Caki2 (cell line): ENCODE measurements at regions not wholly inside any gene's neighbourhood (a gene's known extent, or its start where the extent isn't known, plus 50 kb on each side); places are given as distances from the start of the nearest gene placed in this dataset.
"Not testable (repeated sequence)": the region's sequence is repeated elsewhere in the genome, so short reads cannot be mapped to it uniquely, and the experiment has no call there.

Experiments
- DNase-seq: peaks from one replicate; pipeline ENCODE4 v3.0.0-alpha.2; 2015; ENCODE audit warnings: low read depth
- in situ Hi-C: cut with HindIII; loops from 2 replicates; pipeline ENCODE4 v1.10.0; 2016; ENCODE audit warnings: low sequenced_read_pairs, low pct_unique_long_range_greater_than_20kb, mixed read lengths

DNA sequence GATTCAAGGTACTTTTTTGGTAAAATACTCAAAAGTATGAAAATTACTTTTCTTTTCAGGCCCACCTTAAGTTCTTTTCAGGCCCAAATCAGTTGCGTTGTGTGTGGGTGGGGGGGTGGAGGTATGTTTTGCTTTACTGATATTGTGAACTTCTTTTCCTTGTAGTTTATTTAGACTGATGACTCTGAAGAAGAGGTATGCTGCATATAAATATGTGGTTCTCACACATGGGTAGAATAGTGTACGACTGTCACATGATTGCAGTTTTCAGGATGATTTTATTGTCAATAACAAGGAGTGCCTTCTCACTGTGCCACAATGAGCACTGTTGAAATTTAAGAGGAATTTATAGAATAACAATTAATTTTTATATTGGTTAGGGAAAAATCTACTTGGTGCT is 166.6 kb upstream of the ATP2B1 start:
- in situ Hi-C loops = no loop called here

DNA sequence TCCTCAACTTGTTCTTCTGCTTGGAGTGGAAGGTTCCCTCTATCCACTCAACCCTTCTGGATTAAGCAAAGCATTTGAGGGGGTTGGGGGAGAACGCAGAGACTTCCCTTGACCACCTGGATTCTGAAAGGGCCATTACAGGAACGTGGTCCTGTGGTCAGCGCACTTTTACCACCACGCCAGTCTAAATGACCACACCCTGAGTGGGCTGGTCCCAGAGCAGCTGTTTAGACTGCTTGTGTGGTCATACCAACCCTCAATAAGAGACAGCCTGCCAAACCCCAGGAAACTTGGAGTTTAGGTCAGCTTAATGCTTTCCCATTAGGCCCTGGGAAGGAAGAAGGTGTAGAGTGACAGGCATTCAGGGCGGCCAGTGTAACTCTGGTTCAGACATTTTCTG is 165.5 kb upstream of the ATP2B1 start:
- no peak for DNase-seq
- in situ Hi-C loops = no loop called here

More for the DNA sequence above, 166.6 kb upstream of the ATP2B1 start:
- no peak for DNase-seq

DNA sequence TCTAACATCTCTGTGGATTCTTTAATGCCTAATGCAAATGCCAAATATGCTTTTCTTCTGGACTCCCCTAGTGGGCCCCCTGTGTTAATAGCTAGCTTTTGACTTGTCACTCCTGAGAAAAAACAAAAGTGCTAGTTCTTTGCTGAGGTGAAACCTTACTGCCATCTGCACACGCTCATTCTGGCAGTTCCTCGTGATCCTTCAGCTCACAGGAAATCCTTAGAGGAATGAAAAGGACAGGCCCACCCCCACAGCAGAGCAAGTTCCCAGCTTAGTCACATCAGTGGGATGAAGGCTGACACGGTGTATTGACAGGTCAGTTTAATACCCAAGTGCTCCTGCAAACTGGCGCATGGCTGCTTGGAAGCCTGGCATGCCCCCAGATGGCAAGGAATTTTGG is 165.1 kb upstream of the ATP2B1 start:
- no peak for DNase-seq
- in situ Hi-C loops = no loop called here

DNA sequence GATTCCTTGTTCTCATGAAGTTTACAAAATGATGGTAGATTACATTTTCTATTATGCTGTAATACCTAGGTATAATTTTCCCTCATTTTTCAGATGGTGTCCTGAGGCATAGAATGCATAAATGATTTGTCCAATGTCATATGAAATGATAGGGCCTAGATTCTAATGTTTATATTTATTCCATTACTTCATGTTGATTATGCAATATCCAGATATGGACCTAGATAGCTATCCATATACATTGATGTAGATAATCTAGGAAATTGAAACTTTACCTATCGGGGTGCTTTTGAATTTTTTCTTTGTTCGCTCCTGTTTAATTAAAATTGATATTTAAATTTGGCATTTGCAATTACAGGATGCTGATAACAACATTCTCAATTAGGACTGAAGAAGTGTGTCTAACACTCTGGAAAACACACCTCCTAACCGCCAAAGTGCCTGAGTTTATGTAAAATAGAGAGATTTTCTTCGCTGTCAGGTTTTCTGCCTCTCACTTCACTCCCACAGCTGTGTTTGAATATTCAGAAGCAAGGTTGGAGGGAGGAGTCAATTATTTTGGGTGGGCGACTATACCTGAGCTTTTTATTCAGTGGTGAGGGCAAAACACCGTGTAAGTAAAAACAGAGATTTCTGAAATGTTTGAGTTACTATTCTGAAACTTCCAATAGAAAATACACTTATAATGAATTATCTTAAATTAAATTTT is 164.4 kb upstream of the ATP2B1 start:
- no peak for DNase-seq
- in situ Hi-C loops = no loop called here

DNA sequence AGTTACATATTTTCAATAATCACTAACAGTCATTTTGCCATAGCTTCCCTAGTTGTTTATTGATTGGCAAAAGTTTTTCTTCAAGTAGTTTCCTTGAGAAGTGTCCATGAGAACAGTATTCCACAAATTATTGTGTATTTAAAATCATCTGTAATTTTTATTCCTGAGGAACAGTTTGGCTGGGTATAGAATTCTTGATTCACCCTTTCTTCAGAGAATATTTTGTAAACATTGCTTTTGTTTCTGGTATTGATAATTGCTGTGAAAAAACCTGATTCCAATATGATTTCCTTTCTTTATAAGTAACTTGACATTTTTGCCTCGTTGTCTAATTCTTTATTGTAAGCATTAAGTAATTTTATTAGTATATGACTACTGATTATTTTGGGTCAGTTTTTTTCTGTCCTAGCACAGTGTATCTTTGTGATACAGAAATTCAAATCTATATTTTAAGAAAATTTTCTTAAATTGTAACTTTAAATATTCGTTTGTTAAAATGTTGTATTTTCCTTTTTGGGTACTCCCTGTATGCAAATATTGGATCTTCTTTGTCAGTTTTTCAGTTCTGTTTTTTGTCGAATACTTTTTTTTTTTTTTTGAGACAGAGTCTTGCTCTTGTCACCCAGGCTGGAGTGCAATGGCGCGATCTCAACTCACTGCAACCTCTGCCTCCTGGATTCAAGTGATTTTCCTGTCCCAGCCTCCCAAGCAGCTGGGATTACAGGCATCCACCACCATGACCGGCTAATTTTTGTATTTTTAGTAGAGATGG is 162.0 kb upstream of the ATP2B1 start:
- in situ Hi-C loops = no loop called here
- DNase-seq = no peak

DNA sequence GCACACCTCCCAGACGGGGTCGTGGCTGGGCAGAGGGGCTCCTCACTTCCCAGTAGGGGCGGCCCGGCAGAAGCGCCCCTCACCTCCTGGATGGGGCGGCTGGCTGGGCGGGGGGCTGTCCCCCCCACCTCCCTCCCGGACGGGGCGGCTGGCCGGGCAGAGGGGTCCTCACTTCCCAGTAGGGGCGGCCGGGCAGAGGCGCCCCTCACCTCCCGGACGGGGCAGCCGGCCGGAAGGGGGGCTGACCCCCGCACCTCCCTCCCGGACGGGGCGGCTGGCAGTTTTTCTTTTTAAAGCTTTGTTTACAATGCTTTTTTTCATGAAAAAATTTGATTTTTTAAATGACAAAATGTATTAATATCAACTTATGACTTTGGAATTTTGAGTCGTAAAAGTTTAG is 159.0 kb upstream of the ATP2B1 start:
- in situ Hi-C loops, DNase-seq: not testable (repeated sequence)

DNA sequence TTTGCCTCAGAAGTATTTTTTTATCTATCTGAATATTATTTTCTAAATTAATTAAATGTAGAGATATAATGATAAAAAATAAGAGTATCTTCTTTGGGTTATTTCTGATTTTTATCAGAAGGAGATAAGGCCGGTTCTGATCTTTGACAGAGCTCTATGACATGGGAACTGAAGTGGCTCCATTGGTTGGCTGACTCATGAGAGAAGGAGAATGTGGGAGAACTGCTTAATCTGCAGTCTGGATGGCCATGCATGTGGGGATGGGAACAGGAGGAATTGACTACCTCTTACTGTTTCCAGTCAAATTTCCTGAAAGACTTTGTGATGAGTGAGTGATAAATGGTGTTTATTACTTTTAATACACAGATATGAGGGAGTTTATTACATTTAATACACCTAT is 155.8 kb upstream of the ATP2B1 start:
- no peak for DNase-seq

DNA sequence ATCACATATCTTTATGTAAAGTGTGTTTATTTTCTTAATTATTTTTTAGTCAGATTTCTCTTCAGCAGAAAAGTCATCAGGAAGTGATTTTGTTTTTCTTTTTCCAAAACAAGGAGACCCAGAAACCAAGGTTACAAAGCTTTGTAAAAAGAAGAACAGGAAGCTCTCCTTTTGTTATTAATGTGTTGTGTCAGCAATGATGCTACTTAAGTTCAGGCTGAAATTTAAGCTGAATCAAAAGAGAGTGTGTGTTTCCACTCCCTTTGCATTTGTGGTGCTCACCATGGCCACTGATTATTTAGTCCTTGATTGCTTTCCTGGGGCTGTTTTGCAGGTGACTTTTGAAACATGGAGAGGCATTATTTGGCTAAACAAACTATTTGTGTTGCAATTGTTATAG is 155.3 kb upstream of the ATP2B1 start:
- in situ Hi-C loops = no loop called here
- DNase-seq = no peak

More for the DNA sequence above, 155.8 kb upstream of the ATP2B1 start:
- in situ Hi-C loops = no loop called here

DNA sequence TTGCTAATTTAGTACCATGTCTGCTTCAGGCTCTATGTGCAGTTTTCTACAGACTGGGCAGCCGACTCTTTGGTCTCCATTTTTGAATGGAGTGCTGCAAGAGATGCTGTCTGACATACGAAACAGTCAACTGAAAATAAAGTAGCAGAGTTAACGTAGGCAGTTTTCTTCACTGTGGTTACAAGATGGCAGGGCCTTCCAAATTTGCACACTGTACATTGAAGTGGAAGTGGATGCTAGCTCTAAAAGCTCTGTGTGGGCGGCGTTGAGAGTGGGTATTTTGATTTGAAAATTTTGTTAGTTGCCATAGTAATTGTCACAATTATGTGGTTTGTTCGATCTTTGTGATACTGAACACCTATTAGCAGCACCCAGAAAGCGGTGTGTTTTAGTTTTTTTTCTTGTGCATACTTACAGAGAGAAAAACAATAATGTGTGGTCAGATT is 154.9 kb upstream of the ATP2B1 start:
- in situ Hi-C loops = no loop called here
- DNase-seq = no peak

DNA sequence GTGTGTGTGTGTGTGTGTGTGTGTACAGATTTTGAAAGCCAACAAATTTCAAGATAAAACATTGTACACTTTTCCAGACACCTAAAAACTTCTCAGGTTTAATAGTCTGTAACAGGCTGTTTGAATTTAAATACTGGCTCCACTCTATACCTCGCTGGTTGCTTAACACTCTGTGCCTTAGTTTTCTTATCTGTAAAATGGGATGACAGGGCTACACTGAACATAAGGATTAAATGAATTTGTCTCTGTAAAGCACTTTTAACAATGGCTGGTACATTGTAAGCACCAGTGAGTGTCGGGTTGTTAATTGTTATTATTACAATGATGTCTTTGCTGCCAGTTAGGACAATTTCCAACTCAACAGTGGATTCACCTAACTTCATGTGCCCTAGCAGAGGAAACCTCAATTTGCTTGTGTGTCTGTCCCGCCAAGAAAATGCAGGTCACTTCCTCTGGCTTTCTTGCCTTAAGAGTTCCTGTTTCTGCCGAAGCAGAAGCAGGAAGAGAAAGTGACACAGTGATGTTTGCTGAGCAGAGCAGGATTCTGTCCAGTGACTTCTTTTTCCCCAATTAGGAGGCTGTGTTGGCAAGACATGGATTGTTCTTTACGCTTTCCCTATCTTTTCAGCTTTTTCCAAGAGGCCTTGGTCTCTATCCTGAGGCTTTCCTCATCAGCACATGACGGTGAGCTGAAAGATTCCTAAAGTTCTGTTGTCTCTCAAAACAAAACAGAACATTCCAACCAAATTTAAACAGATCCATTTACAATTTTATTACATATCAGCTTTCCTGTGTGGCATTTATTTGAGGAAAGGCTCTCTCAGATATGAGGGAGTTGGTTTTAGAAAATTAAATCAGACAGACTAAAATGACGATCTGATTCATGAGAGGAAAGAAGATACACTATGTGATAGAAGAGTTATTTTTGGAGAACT is 154.1 kb upstream of the ATP2B1 start:
- in situ Hi-C loops = no loop called here
- DNase-seq = no peak

DNA sequence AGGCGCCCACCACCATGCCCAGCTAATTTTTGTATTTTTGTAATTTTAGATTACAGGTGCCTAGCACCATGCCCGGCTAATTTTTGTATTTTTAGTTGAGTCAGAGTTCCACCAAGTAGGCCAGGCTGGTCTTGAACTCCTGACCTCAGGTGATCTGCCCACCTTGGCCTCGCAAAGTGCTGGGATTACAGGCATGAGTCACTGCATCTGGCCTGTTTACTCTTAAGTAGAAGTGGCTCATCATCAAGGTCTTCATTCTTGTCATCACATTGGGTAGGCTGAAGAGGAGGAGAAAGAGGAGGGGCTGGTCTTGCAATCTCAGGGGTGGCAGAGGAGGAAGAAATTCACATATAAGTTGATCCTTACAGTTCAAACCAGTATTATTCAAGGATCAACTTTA is 152.4 kb upstream of the ATP2B1 start:
- no peak for DNase-seq
- in situ Hi-C loops = no loop called here

DNA sequence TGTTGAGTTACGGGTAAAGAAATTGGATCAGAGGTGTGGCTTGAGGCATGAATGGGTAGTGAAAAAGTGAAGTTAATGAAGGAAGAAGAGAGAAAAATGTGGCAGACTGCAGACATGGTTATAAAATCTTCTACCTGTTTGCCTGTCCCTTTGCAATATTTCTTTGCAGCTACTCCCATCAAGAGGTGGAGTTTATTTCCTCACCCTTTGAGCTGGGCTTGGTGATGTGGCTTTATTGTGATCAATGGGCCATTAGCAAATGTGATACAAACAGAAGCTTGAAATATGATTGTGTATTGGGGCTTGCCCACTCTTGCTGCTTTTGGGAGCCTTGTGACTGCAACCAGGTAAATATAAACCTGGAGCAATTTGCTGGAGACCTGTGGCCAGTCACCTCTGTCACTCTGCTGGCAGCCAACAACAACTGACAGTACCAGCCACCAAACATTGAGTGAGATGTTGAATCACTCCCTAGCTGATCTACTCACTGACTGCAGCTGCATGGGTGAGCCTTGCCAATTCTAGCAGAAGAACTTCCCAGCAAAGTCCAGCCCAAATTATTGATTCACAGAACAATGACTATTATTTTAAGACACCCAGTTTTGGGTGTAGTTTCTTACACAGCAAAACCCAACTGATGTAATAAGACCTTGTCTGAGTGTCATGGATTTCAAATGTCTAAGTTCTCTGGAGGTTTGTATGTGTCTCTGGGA is 151.0 kb upstream of the ATP2B1 start:
- DNase-seq = no peak
- in situ Hi-C loops = no loop called here

DNA sequence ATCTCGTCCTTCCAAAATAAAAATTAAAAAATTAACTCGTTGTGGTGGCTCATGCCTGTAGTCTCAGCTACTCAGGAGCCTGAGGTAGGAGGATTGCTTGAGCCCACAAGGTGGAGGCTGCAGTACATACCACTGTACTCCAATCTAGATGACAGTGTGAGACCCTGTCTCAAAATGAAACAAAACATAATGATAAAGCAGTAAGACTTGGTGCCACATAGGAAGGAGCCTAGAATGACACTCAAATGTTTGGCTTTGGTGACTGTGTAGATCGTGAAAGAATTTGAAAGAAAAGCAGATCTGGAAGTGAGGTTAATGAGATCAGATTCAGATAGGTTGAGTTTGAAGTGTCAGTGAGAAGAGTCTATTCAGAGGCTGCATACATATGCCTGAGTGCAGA is 150.1 kb upstream of the ATP2B1 start:
- DNase-seq = no peak
- in situ Hi-C loops = no loop called here

DNA sequence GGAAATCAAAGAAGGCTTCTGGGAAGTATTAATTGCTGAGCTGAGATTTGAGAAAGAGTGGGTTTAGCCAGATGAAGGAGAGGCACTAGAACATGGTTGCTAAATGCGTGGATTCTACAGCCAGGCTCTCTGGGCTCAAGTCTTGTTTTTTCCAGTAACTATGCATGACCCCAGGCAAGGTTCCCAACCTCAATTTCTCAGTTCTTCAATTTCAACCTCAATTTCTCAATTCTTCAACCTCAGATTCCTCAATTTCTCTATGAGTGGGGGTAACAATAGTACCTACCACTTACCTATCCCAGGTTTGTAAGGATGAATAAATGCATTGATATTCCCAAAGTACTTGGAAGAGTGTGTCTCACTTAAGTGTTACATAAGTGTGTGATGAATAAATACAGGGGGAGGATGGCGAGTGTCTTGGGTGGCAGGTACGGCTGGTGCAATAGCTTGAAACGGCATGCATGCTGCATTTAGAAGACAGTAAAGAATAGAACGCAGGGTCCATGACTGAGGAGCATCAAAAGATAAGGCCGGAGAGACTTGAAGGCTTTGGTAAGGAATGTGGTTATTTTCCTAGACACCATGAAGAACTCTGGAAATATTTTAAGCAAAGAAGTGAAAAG is 149.1 kb upstream of the ATP2B1 start:
- DNase-seq = no peak
- in situ Hi-C loops = no loop called here

DNA sequence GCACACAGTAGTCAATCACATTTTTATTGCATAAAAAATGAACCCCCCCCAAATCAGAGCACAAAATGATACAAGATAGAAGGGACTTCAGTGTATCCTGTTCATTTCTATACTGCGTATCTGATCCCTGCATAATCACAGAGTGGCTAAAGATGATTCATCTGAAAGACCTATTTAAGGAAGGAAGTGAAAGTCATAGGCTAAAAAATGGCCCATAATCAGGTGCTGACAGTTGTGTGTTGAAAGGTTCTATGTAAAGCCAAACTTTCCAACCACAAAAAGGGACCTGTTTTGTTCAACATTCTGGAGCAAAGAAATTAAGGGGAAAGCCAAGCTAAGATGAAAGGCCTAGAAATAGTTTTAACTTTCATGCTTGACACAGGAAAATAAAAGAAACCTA is 147.8 kb upstream of the ATP2B1 start:
- in situ Hi-C loops = no loop called here
- DNase-seq = no peak

DNA sequence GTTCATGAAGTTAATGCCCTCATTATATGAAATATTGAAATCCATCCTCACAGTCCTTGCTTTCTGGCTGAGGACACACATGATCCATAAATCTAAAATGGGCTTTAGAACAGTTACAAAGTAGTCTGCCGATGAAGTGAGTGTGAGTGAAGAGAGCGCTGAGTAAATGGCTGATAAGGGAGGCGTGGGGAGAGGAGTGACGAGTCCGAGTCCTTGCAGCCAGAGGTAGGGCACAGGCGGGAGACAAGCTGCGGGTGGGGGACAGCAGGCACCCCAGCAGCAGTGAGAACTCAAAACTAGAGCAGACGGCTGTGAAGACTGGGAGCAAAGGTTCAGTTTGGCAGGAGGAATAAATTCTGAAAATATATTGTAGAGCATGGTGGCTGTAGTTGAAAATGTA is 140.1 kb upstream of the ATP2B1 start:
- in situ Hi-C loops = no loop called here

DNA sequence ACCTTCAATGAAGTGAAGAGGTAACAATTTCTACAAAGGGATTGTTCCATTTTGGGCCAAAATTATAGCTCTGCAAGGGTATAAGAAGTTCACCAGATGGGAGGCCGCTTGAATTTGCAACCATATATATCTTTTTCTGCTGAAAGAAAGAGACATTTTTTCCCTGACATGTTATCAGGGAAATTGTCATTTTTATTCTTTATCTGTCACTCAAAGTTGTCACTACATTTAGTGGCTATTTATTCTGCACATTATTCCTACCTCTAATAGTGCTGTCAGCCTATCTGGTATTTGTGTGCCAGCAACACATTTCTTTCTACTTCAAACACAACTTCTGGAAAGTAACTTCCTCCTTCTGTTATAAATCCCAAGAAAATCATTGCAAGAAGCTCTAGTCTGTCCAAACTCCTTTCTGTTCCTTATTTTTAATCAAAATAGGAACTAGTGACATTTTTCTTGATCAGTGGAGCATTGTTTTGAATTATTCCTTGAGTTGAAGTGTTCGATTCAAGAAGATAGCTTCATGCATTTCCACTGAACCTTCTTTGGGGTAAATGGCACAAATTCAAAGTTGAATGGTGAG is 137.9 kb upstream of the ATP2B1 start:
- no peak for DNase-seq
- in situ Hi-C loops = no loop called here

More for the DNA sequence above, 140.1 kb upstream of the ATP2B1 start:
- DNase-seq = no peak

DNA sequence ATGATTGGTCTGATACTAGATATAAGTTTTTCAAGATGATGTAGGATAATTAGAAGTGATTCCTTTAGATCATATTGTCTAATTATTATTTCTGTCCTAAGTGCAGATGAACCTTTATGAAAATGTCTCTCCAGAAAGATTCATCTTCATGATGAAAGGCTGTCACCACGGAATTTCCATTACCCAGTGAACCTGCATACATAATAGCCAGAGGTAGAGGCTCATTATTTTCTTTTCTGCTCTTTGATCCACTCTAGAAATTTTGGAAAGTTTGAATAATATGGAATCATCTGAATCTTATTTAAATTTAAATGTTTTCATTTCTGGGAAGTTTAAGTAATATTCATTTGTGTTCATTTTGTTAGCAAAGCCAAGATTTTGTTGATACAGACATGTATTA is 137.1 kb upstream of the ATP2B1 start:
- no peak for DNase-seq
- in situ Hi-C loops = no loop called here
